ENCODE measurements at regions not wholly inside any gene's neighbourhood (a gene's known extent, or its start where the extent isn't known, plus 50 kb on each side); places are given as distances from the start of the nearest gene placed in this dataset.

- no peak for TF ChIP-seq CTCF (conservative IDR thresholded peaks at IDR 0.05; ENCODE audit: low read depth, low read length)
- no peak overlapping the region for H3K4me3 ChIP-seq (ENCODE audit: low read length)
- no peak for DNase-seq (ENCODE audit: low read depth)
Measured at GRCh38 chr14:76577090-76577489, 184.2 kb upstream of the VASH1 start.

DNA sequence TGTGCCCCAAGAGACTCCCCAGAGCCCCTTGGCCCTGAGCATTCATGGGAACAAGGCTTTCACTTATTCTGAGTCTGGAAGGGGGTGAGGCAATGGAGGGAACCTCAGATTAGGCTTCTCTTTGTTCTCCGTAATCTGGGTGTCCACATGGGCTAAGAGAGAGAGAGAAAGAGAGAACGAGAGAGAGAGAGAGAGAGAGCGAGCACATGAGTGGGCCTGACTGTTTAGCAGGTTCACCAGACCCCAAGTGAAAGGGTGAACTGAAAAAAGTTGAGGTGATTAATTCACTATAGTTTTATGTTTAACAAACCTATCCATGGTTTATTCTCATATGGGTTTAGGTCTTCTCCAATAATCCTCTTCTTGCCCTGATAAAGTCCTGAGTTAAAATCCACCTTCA lies 183.4 kb upstream of the VASH1 start:
- TF ChIP-seq CTCF (conservative IDR thresholded peaks at IDR 0.05; ENCODE audit: low read depth, low read length), result no peak
- DNase-seq (ENCODE audit: low read depth), result no peak
- no peak overlapping the region for H3K4me3 ChIP-seq (ENCODE audit: low read length)

- no peak for TF ChIP-seq CTCF (conservative IDR thresholded peaks at IDR 0.05; ENCODE audit: low read depth, low read length)
- H3K4me3 ChIP-seq (ENCODE audit: low read length), result no peak overlapping the region
- no peak for DNase-seq (ENCODE audit: low read depth)
Measured at GRCh38 chr14:76580399-76580798, 180.9 kb upstream of the VASH1 start.

- no peak for DNase-seq (ENCODE audit: low read depth)
- no peak for TF ChIP-seq CTCF (conservative IDR thresholded peaks at IDR 0.05; ENCODE audit: low read depth, low read length)
- no peak overlapping the region for H3K4me3 ChIP-seq (ENCODE audit: low read length)
Measured at GRCh38 chr14:76580967-76581366, 180.3 kb upstream of the VASH1 start.

GRCh38 chr14:76581592-76581991 lies 179.7 kb upstream of the VASH1 start:
- H3K4me3 ChIP-seq (ENCODE audit: low read length), result no peak overlapping the region
- no peak for DNase-seq (ENCODE audit: low read depth)
- no peak for TF ChIP-seq CTCF (conservative IDR thresholded peaks at IDR 0.05; ENCODE audit: low read depth, low read length)

GRCh38 chr14:76582447-76582846 lies 178.8 kb upstream of the VASH1 start:
- no peak for DNase-seq (ENCODE audit: low read depth)
- no peak overlapping the region for H3K4me3 ChIP-seq (ENCODE audit: low read length)
- TF ChIP-seq CTCF (conservative IDR thresholded peaks at IDR 0.05; ENCODE audit: low read depth, low read length), result no peak

DNA sequence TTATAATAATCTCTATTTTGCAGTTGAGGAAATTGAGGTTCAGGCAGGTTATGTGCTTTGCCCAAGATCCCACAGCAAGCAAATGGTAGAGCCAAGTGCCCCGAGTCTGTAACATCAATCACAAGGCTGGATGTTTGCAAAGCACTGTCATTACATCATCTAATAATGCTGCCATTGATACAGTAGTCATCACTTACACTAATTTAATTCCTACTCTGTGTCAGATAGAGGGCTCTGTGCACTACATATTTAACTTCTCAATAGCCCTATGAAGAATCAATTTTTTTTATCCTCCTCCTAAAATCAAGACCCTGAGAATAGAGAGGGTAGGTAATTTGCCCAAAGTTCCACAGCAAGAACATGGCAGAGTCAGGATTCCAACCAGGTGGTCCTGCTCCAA lies 178.1 kb upstream of the VASH1 start:
- DNase-seq (ENCODE audit: low read depth), result no peak
- no peak overlapping the region for H3K4me3 ChIP-seq (ENCODE audit: low read length)
- TF ChIP-seq CTCF (conservative IDR thresholded peaks at IDR 0.05; ENCODE audit: low read depth, low read length), result no peak
